Upper lobe of right lung (tissue), 1 donor: ENCODE measurements at regions not wholly inside any gene's neighbourhood (a gene's known extent, or its start where the extent isn't known, plus 50 kb on each side); places are given as distances from the start of the nearest gene placed in this dataset.

Experiments used
- ATAC-seq: fragments of 200-7000 bp; cut with Tn5 transposase; one replicate; pipeline ENCODE4 v1.9.1; 2020; ENCODE audit warnings: mild to moderate bottlenecking, moderate library complexity
- DNase-seq: peaks from one replicate; pipeline ENCODE4 v3.0.0-alpha.2; 2020
- H3K27ac ChIP-seq: fragments of 200-600 bp; one replicate; pipeline ENCODE4 v1.8.0; 2022
- H3K27me3 ChIP-seq: fragments of 200-600 bp; one replicate; pipeline ENCODE4 v1.8.0; 2022; ENCODE audit warnings: mild to moderate bottlenecking
- H3K36me3 ChIP-seq: fragments of 200-600 bp; one replicate; pipeline ENCODE4 v1.8.0; 2022
- H3K4me1 ChIP-seq: fragments of 200-600 bp; one replicate; pipeline ENCODE4 v1.8.0; 2022
- H3K4me3 ChIP-seq: fragments of 200-600 bp; one replicate; pipeline ENCODE4 v1.8.0; 2022; ENCODE audit warnings: mild to moderate bottlenecking
- H3K9me3 ChIP-seq: fragments of 200-600 bp; one replicate; pipeline ENCODE4 v1.8.0; 2022
- CTCF ChIP-seq: fragments of 200-600 bp; IDR thresholded peaks from one replicate; pipeline ENCODE4 v1.8.0; 2022; ENCODE audit warnings: antibody characterized with exemption
- intact Hi-C: fragments of 100-400 bp; cut with DNase I; formaldehyde crosslinking; loops from one replicate; pipeline ENCODE4 v1.11.0; 2022
- donor health status: DM: no; HTN: yes; CAD: no; lungs with severe emphysema.

- H3K36me3 ChIP-seq, result no peaks in the 10 kb centered on the region
- H3K4me3 ChIP-seq, result no peak overlapping the region
- no peak for TF ChIP-seq CTCF
- H3K27ac ChIP-seq, result no peak overlapping the region
- peaks cover 5% of the 10 kb centered on the region for H3K9me3 ChIP-seq
- H3K4me1 ChIP-seq, result no peaks in the 10 kb centered on the region
- ATAC-seq (no peak), DNase-seq (no peak)
- intact Hi-C loops, result no loop called here
- H3K27me3 ChIP-seq, result no peaks in the 10 kb centered on the region
Observed at GRCh38 chrX:725971-726370, 95.4 kb downstream of the SHOX start.

GRCh38 chrX:724256-724655 lies 93.7 kb downstream of the SHOX start:
- no peak for TF ChIP-seq CTCF
- DNase-seq, result no peak

GRCh38 chrX:723781-724180 lies 93.2 kb downstream of the SHOX start:
- Histone ChIP-seq H3K4me3 (no peak overlapping the region), H3K9me3 (peaks cover 5% of the 10 kb centered on the region), H3K4me1 (no peaks in the 10 kb centered on the region), H3K27ac (no peak overlapping the region), H3K27me3 (no peaks in the 10 kb centered on the region), H3K36me3 (no peaks in the 10 kb centered on the region)
- ATAC-seq (no peak), DNase-seq (no peak)
- intact Hi-C loops, result no loop called here
- TF ChIP-seq CTCF, result no peak

More at GRCh38 chrX:724256-724655, 93.7 kb downstream of the SHOX start:
- H3K36me3 ChIP-seq, result no peaks in the 10 kb centered on the region
- peaks cover 5% of the 10 kb centered on the region for H3K9me3 ChIP-seq
- intact Hi-C loops, result no loop called here
- no peak overlapping the region for H3K27ac ChIP-seq
- no peak for ATAC-seq
- no peaks in the 10 kb centered on the region for H3K27me3 ChIP-seq
- no peaks in the 10 kb centered on the region for H3K4me1 ChIP-seq
- H3K4me3 ChIP-seq, result no peak overlapping the region

- no peak overlapping the region for H3K4me3 ChIP-seq
- DNase-seq (no peak), ATAC-seq (no peak)
- no peaks in the 10 kb centered on the region for H3K36me3 ChIP-seq
- H3K27me3 ChIP-seq, result no peaks in the 10 kb centered on the region
- no peaks in the 10 kb centered on the region for H3K4me1 ChIP-seq
- TF ChIP-seq CTCF, result no peak
- H3K9me3 ChIP-seq, result peaks cover 5% of the 10 kb centered on the region
- no peak overlapping the region for H3K27ac ChIP-seq
- intact Hi-C loops, result no loop called here
Observed at GRCh38 chrX:721354-721753, 90.8 kb downstream of the SHOX start.

- intact Hi-C loops, result no loop called here
- no peak for TF ChIP-seq CTCF
- Histone ChIP-seq H3K4me1 (no peaks in the 10 kb centered on the region), H3K36me3 (no peaks in the 10 kb centered on the region), H3K4me3 (no peak overlapping the region), H3K9me3 (peaks cover 5% of the 10 kb centered on the region), H3K27ac (no peak overlapping the region), H3K27me3 (no peaks in the 10 kb centered on the region)
- DNase-seq, result no peak
- no peak for ATAC-seq
Observed at GRCh38 chrX:720825-721224, 90.2 kb downstream of the SHOX start.

GRCh38 chrX:720250-720649 lies 89.7 kb downstream of the SHOX start:
- no peak overlapping the region for H3K4me3 ChIP-seq
- peaks cover 5% of the 10 kb centered on the region for H3K9me3 ChIP-seq
- intact Hi-C loops, result no loop called here
- no peaks in the 10 kb centered on the region for H3K4me1 ChIP-seq
- no peaks in the 10 kb centered on the region for H3K36me3 ChIP-seq
- ATAC-seq, result no peak
- no peak overlapping the region for H3K27ac ChIP-seq
- no peak for DNase-seq
- H3K27me3 ChIP-seq, result no peaks in the 10 kb centered on the region
- no peak for TF ChIP-seq CTCF
